Osteoblast (primary cell): ENCODE measurements at regions not wholly inside any gene's neighbourhood (a gene's known extent, or its start where the extent isn't known, plus 50 kb on each side); places are given as distances from the start of the nearest gene placed in this dataset.
"Not testable (repeated sequence)": the region's sequence is repeated elsewhere in the genome, so short reads cannot be mapped to it uniquely, and the experiment has no call there.

ENCODE experiments used
- DNase-seq: peaks from one replicate; pipeline ENCODE4 v3.0.0; 2011; ENCODE audit warnings: low spot score, mixed read lengths; ENCODE audit not compliant: insufficient read length; ENCODE audit errors: missing footprints
- H2AFZ ChIP-seq: 2 replicates; pipeline ENCODE4 v1.6.0; 2011; ENCODE audit warnings: mild to moderate bottlenecking, low read length
- H3K27ac ChIP-seq: 2 replicates; pipeline ENCODE4 v1.5.1; 2011; ENCODE audit warnings: mild to moderate bottlenecking, low read depth, low read length, moderate library complexity
- H3K27me3 ChIP-seq: 2 replicates; pipeline ENCODE4 v1.6.0; 2012; ENCODE audit warnings: mild to moderate bottlenecking, control low read depth, inconsistent platforms, low read length, moderate library complexity; ENCODE audit not compliant: insufficient read depth
- H3K36me3 ChIP-seq: 2 replicates; pipeline ENCODE4 v1.5.1; 2011; ENCODE audit warnings: mild to moderate bottlenecking, low read length, control low read depth, moderate library complexity; ENCODE audit not compliant: insufficient read depth
- H3K4me1 ChIP-seq: 2 replicates; pipeline ENCODE4 v1.5.1; 2011; ENCODE audit warnings: mild to moderate bottlenecking, low read length, control low read depth, moderate library complexity; ENCODE audit not compliant: insufficient read depth
- H3K4me2 ChIP-seq: 2 replicates; pipeline ENCODE4 v1.6.0; 2011; ENCODE audit warnings: mild to moderate bottlenecking, low read length; ENCODE audit not compliant: insufficient read depth
- H3K4me3 ChIP-seq: fragments of 200-600 bp; sonication (generic); 3 replicates; pipeline ENCODE4 v1.5.1; 2012; ENCODE audit warnings: mild to moderate bottlenecking, low read length, inconsistent platforms; ENCODE audit not compliant: insufficient read depth
- H3K79me2 ChIP-seq: 2 replicates; pipeline ENCODE4 v1.6.0; 2012; ENCODE audit warnings: mild to moderate bottlenecking, low read length, control low read depth, inconsistent platforms; ENCODE audit not compliant: insufficient read depth
- H3K9me3 ChIP-seq: 2 replicates; pipeline ENCODE4 v1.5.1; 2011; ENCODE audit warnings: low read depth, low read length, control low read depth
- H4K20me1 ChIP-seq: 2 replicates; pipeline ENCODE4 v1.6.0; 2012; ENCODE audit warnings: mild to moderate bottlenecking, low read length, control low read depth; ENCODE audit not compliant: insufficient read depth
- TF ChIP-seq, protein P1 (sequence below): IDR thresholded peaks from 2 replicates; pipeline ENCODE4 v1.5.1; 2011; ENCODE audit warnings: mild to moderate bottlenecking, low read depth, low read length, moderate library complexity; ENCODE audit errors: extremely low read depth

DNA sequence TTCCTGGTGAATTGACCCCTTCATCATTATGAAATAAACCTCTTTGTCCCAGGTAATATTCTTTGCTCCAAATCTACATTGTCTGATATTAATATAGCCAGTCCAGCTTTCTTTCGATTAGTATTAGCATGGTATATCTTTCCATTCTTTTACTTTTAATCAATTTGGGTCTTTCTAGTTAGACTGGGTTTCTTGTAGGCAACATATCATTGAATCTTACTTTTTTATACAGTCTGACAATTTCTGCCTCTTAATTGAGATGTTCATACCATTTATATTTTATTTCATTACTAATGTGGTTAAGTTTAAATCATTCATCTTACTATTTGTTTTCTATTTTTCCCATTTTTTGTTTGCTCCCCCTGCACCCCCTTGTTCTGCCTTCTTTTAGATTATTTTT is 61.7 kb upstream of the LIFR start:
- no peaks in the 10 kb centered on the region for H4K20me1 ChIP-seq
- no peak for DNase-seq
- H3K36me3 ChIP-seq: no peaks in the 10 kb centered on the region
- no peak overlapping the region for H3K4me2 ChIP-seq
- no peak overlapping the region for H3K27ac ChIP-seq
- H3K4me3 ChIP-seq: no peak overlapping the region
- H3K27me3 ChIP-seq: peaks cover 3% of the 10 kb centered on the region
- no peaks in the 10 kb centered on the region for H3K9me3 ChIP-seq
- H3K4me1 ChIP-seq: no peaks in the 10 kb centered on the region
- no peak overlapping the region for H2AFZ ChIP-seq
- TF ChIP-seq, protein P1, sequence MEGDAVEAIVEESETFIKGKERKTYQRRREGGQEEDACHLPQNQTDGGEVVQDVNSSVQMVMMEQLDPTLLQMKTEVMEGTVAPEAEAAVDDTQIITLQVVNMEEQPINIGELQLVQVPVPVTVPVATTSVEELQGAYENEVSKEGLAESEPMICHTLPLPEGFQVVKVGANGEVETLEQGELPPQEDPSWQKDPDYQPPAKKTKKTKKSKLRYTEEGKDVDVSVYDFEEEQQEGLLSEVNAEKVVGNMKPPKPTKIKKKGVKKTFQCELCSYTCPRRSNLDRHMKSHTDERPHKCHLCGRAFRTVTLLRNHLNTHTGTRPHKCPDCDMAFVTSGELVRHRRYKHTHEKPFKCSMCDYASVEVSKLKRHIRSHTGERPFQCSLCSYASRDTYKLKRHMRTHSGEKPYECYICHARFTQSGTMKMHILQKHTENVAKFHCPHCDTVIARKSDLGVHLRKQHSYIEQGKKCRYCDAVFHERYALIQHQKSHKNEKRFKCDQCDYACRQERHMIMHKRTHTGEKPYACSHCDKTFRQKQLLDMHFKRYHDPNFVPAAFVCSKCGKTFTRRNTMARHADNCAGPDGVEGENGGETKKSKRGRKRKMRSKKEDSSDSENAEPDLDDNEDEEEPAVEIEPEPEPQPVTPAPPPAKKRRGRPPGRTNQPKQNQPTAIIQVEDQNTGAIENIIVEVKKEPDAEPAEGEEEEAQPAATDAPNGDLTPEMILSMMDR: no peak
- H3K79me2 ChIP-seq: no peaks in the 10 kb centered on the region

DNA sequence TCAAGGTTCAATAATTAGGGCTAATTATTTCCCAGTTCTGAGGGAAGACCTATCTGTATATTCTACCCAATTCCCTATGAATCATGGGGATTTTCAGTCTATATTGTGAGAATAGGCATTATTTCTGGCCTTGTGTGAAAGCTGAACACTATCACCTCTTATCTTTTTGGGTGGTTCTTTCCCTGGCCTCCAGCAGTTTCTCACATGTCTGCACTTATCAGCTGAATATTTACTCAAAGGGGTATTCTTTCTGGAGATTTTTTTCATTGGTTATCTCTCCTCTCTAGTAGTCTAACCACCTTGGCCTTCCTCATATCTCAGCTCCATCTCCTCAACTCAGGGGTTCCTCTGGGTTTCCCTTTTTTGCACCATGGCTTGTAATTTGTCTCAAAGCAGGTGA is 64.9 kb upstream of the LIFR start:
- Histone ChIP-seq H3K36me3 (no peaks in the 10 kb centered on the region), H3K9me3 (no peaks in the 10 kb centered on the region), H2AFZ (no peak overlapping the region), H4K20me1 (no peaks in the 10 kb centered on the region), H3K4me3 (no peak overlapping the region), H3K79me2 (no peaks in the 10 kb centered on the region), H3K27me3 (no peaks in the 10 kb centered on the region), H3K4me1 (no peaks in the 10 kb centered on the region), H3K4me2 (no peak overlapping the region), H3K27ac (no peak overlapping the region)
- TF ChIP-seq, protein P1: no peak
- peak; percentile 13 for DNase-seq

DNA sequence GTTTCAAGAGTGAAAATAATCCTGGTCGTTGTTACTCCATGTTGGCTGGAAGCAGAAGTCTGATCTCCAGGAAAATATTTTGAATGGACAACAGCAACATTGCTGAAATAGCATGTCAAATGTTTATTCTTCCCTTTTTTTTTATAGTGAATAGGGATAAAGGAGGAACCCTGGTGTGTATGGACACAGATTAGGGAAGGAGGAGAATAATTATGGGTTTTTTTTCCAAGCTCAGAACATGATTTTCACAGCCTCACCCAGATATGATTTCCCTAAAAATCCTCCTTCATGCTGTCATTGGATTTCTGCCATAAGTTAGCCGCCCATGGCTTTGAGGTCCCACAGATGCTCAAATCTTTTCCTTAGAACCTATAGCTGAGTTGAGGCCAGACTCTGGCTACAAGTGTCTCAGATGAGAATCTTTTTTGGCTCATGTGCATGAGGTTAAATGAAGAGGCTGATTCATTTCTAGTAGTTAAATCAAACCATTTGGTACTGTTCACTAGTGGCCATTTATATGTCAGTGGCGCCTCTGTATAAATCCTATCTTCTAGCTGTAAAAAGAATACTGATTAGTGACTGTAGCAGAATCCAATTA is 65.5 kb upstream of the LIFR start:
- DNase-seq: no peak
- TF ChIP-seq, protein P1: no peak
- Histone ChIP-seq H3K4me3 (no peak overlapping the region), H2AFZ (no peak overlapping the region), H3K4me1 (no peaks in the 10 kb centered on the region), H3K79me2 (no peaks in the 10 kb centered on the region), H4K20me1 (no peaks in the 10 kb centered on the region), H3K4me2 (no peak overlapping the region), H3K36me3 (no peaks in the 10 kb centered on the region), H3K9me3 (no peaks in the 10 kb centered on the region), H3K27ac (no peak overlapping the region), H3K27me3 (no peaks in the 10 kb centered on the region)

DNA sequence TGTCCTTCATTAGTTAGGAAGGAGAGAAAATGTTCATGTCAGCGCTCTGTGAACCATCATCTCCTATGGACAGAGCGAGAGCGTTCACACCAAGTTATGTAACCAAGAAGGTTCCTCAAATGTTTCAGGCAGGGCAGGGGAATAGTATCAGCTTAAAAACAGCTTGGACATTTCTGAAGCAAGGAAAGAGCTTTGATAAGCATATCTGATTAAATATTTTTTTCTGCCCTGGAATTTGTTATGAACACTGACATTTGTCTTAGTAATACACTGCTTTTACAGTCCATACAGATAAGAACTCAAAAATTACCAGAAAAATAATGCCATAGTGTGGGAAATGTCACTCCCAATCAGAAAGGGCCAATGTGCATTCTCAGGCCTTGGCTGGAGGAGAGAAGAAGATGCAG is 66.3 kb upstream of the LIFR start:
- Histone ChIP-seq H3K36me3 (no peaks in the 10 kb centered on the region), H3K4me2 (no peak overlapping the region), H3K27me3 (no peaks in the 10 kb centered on the region), H3K9me3 (no peaks in the 10 kb centered on the region), H3K4me1 (no peaks in the 10 kb centered on the region), H2AFZ (no peak overlapping the region), H3K79me2 (no peaks in the 10 kb centered on the region), H4K20me1 (no peaks in the 10 kb centered on the region), H3K27ac (no peak overlapping the region), H3K4me3 (no peak overlapping the region)
- DNase-seq: no peak
- TF ChIP-seq, protein P1: no peak

DNA sequence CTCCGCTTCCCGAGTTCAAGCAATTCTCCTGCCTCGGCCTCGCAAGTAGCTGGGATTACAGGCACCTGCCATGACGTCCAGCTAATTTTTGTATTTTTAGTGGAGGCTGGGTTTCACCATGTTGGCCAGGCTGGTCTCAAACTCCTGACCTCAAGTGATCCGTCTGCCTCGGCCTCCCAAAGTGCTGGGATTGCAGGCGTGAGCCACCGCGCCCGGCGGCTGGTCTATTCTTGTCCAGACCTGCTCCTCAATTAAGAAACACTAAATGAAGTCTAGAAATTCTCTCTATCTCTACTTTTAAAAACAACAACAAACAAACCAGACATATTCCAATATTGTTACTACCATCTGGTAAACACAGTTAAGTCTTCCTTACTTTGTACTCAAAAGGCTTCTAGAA is 68.1 kb upstream of the LIFR start:
- not testable (repeated sequence) for H2AFZ ChIP-seq, H3K36me3 ChIP-seq, H3K4me3 ChIP-seq, H3K27ac ChIP-seq, DNase-seq, H3K79me2 ChIP-seq, H3K4me1 ChIP-seq, H3K4me2 ChIP-seq, H4K20me1 ChIP-seq, H3K27me3 ChIP-seq, H3K9me3 ChIP-seq

DNA sequence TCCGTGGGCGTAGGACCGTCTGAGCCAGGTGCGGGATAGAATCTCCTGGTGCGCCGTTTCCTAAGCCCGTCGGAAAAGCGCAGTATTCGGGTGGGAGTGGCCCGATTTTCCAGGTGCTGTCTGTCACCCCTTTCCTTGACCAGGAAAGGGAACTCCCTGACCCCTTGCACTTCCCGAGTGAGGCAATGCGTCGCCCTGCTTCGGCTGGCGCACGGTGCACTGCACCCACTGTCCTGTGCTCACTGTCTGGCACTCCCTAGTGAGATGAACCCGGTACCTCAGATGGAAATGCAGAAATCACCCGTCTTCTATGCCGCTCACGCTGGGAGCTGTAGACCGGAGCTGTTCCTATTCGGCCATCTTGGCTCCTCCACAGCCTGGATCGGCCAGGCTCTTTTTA is 74.9 kb upstream of the LIFR start:
- H3K79me2 ChIP-seq, H3K36me3 ChIP-seq, H3K27me3 ChIP-seq, H3K4me2 ChIP-seq, H3K27ac ChIP-seq, H4K20me1 ChIP-seq, DNase-seq, H3K9me3 ChIP-seq, H3K4me3 ChIP-seq, H3K4me1 ChIP-seq, H2AFZ ChIP-seq: not testable (repeated sequence)
